GM18951 (cell line): ENCODE measurements at regions not wholly inside any gene's neighbourhood (a gene's known extent, or its start where the extent isn't known, plus 50 kb on each side); places are given as distances from the start of the nearest gene placed in this dataset.

ENCODE experiments used
- POLR2A ChIP-seq: IDR thresholded peaks from 4 replicates; pipeline ENCODE4 v1.6.1; 2011; ENCODE audit warnings: mild to moderate bottlenecking; ENCODE audit not compliant: insufficient read length, insufficient read depth; ENCODE audit errors: extremely low read depth
- in situ Hi-C: fragments of 300-500 bp; cut with MboI; formaldehyde crosslinking; loops from one replicate; pipeline ENCODE4 v1.12.0; 2022; ENCODE audit warnings: low sequenced_read_pairs, mixed read lengths, inconsistent platforms; ENCODE audit not compliant: unreplicated experiment

- in situ Hi-C loops: no loop called here
- TF ChIP-seq POLR2A: no peak
These were observed 104.1 kb upstream of the HNRNPU start for GRCh38 chr1:244968471-244968871.

GRCh38 chr1:244967159-244967558, 102.8 kb upstream of the HNRNPU start:
- no peak for TF ChIP-seq POLR2A
- in situ Hi-C loops: no loop called here

GRCh38 chr1:244965185-244966030, 101.1 kb upstream of the HNRNPU start:
- TF ChIP-seq POLR2A: no peak
- in situ Hi-C loops: no loop called here

- no peak for TF ChIP-seq POLR2A
- in situ Hi-C loops: no loop called here
These were observed 100.0 kb upstream of the HNRNPU start for GRCh38 chr1:244964112-244964971.

- in situ Hi-C loops: no loop called here
- no peak for TF ChIP-seq POLR2A
These were observed 99.0 kb upstream of the HNRNPU start for GRCh38 chr1:244963231-244963826.

- no peak for TF ChIP-seq POLR2A
- in situ Hi-C loops: no loop called here
These were observed 97.8 kb upstream of the HNRNPU start for GRCh38 chr1:244962130-244962529.

GRCh38 chr1:244960904-244961303, 96.6 kb upstream of the HNRNPU start:
- TF ChIP-seq POLR2A: no peak
- in situ Hi-C loops: no loop called here

GRCh38 chr1:244958593-244958992, 94.2 kb upstream of the HNRNPU start:
- no peak for TF ChIP-seq POLR2A
- in situ Hi-C loops: no loop called here

- no peak for TF ChIP-seq POLR2A
- in situ Hi-C loops: no loop called here
These were observed 93.2 kb upstream of the HNRNPU start for GRCh38 chr1:244957525-244957924.

GRCh38 chr1:244957122-244957521, 92.8 kb upstream of the HNRNPU start:
- in situ Hi-C loops: no loop called here
- no peak for TF ChIP-seq POLR2A

GRCh38 chr1:244955661-244956060, 91.3 kb upstream of the HNRNPU start:
- in situ Hi-C loops: no loop called here
- TF ChIP-seq POLR2A: no peak

GRCh38 chr1:244954359-244954758, 90.0 kb upstream of the HNRNPU start:
- in situ Hi-C loops: no loop called here
- TF ChIP-seq POLR2A: no peak

- in situ Hi-C loops: no loop called here
- TF ChIP-seq POLR2A: no peak
These were observed 89.6 kb upstream of the HNRNPU start for GRCh38 chr1:244953901-244954300.

- no peak for TF ChIP-seq POLR2A
- in situ Hi-C loops: no loop called here
These were observed 88.6 kb upstream of the HNRNPU start for GRCh38 chr1:244952940-244953339.
